H1 (cell line): ENCODE measurements at regions not wholly inside any gene's neighbourhood (a gene's known extent, or its start where the extent isn't known, plus 50 kb on each side); places are given as distances from the start of the nearest gene placed in this dataset.

Experiments
- CTCF ChIA-PET: fragments of 300-600 bp; sonication (Branson Sonifier 250); formaldehyde crosslinking; loops from one replicate; lab custom pipeline; 2021; ENCODE audit not compliant: partially characterized antibody; lab: Charles Lee
- POLR2A ChIA-PET: fragments of 300-600 bp; sonication (Branson Sonifier 250); formaldehyde crosslinking; loops from one replicate; lab custom pipeline; 2021; ENCODE audit warnings: inconsistent platforms; ENCODE audit not compliant: partially characterized antibody; lab: Charles Lee
- DNase-seq, 2 experiments: peaks; one replicate each; pipeline versions ENCODE4 v3.0.0 to v3.0.0-alpha.2; 2010 to 2022; ENCODE audit warnings: low spot score in 2 of 2, low read depth in 1 of 2, mixed read lengths in 1 of 2
- FAIRE-seq: peaks from 2 replicates; lab custom pipeline; 2011; peaks lifted over from hg19 to GRCh38; lab: Jason Lieb, UNC
- H2AFZ ChIP-seq: 2 replicates; pipeline ENCODE4 v1.8.1; 2012; ENCODE audit warnings: low read length, inconsistent platforms
- H2AK5ac ChIP-seq: 2 replicates; pipeline ENCODE4 v1.6.1; 2013; ENCODE audit warnings: low read depth, low read length
- H2BK120ac ChIP-seq: replicated peaks from 2 replicates; pipeline ENCODE3; 2013; ENCODE audit warnings: low read depth, low read length, inconsistent platforms
- H2BK12ac ChIP-seq: 2 replicates; pipeline ENCODE4 v1.6.1; 2013; ENCODE audit warnings: low read depth, low read length
- H2BK15ac ChIP-seq: 2 replicates; pipeline ENCODE4 v1.6.1; 2013; ENCODE audit warnings: low read length
- H2BK20ac ChIP-seq: 2 replicates; pipeline ENCODE4 v1.6.1; 2013; ENCODE audit warnings: low read length
- H2BK5ac ChIP-seq: 2 replicates; pipeline ENCODE4 v1.6.1; 2013; ENCODE audit warnings: low read depth, low read length
- H3K14ac ChIP-seq: 2 replicates; pipeline ENCODE4 v1.6.1; 2013; ENCODE audit warnings: inconsistent platforms; ENCODE audit not compliant: insufficient read length
- H3K18ac ChIP-seq: 2 replicates; pipeline ENCODE4 v1.6.1; 2013; ENCODE audit warnings: low read length; ENCODE audit errors: extremely low read depth
- H3K23ac ChIP-seq: 2 replicates; pipeline ENCODE4 v1.6.1; 2013; ENCODE audit warnings: inconsistent platforms; ENCODE audit not compliant: insufficient read length
- H3K23me2 ChIP-seq: 2 replicates; pipeline ENCODE4 v1.6.1; 2013; ENCODE audit warnings: low read depth, low read length
- H3K27ac ChIP-seq: 2 replicates; pipeline ENCODE4 v1.6.1; 2011; ENCODE audit warnings: low read depth, low read length, inconsistent platforms
- H3K27me3 ChIP-seq, 4 experiments: replicated peaks in 1 of 4; 1 replicate in 1 of 4; 2 replicates in 3 of 4; pipeline versions ENCODE4 v1.6.1 to v1.8.1; 2011 to 2013; ENCODE audit warnings: low read length in 3 of 4, mild to moderate bottlenecking in 3 of 4, inconsistent platforms in 2 of 4, mixed read lengths in 2 of 4, moderate library complexity in 1 of 4; ENCODE audit not compliant: control insufficient read depth in 3 of 4, insufficient read depth in 3 of 4; ENCODE audit errors: extremely low read depth in 1 of 4
- H3K36me3 ChIP-seq, 4 experiments: 2 replicates each; pipeline versions ENCODE4 v1.6.1 to v1.8.1; 2011 to 2013; ENCODE audit warnings: mild to moderate bottlenecking in 4 of 4, low read length in 3 of 4, moderate library complexity in 2 of 4, control low read depth in 1 of 4, inconsistent platforms in 1 of 4; ENCODE audit not compliant: insufficient read depth in 4 of 4, control insufficient read depth in 2 of 4
- H3K4ac ChIP-seq: replicated peaks from 2 replicates; pipeline ENCODE3; 2013; ENCODE audit warnings: low read length, low read depth, mixed read lengths, inconsistent platforms; ENCODE audit not compliant: insufficient read length
- H3K4me1 ChIP-seq, 4 experiments: replicated peaks in 1 of 4; 1 replicate in 1 of 4; 2 replicates in 3 of 4; pipeline versions ENCODE4 v1.6.1 to v1.8.1; 2011 to 2013; ENCODE audit warnings: low read length in 3 of 4, inconsistent platforms in 2 of 4, mixed read lengths in 1 of 4; ENCODE audit not compliant: insufficient read depth in 4 of 4, control insufficient read depth in 3 of 4
- H3K4me2 ChIP-seq, 2 experiments: 2 replicates each; pipeline versions ENCODE4 v1.6.1 to v1.8.1; 2011 to 2013; ENCODE audit warnings: low read depth in 2 of 2, low read length in 2 of 2, control low read depth in 1 of 2, inconsistent platforms in 1 of 2, mild to moderate bottlenecking in 1 of 2; ENCODE audit not compliant: insufficient read depth in 1 of 2
- H3K4me3 ChIP-seq, 4 experiments: fragments of 200-600, 300-600 bp in 1 of 4; sonication (generic), shearing (Covaris generic), sonication (Bioruptor Twin) in 1 of 4; 2 replicates each; pipeline versions ENCODE4 v1.5.1 to v1.8.1; 2011 to 2016; ENCODE audit warnings: low read length in 4 of 4, low read depth in 3 of 4, control low read depth in 2 of 4, inconsistent platforms in 2 of 4, mild to moderate bottlenecking in 2 of 4, mixed read lengths in 1 of 4, moderate library complexity in 1 of 4; ENCODE audit not compliant: insufficient read depth in 2 of 4; ENCODE audit errors: extremely low read depth in 1 of 4
- H3K56ac ChIP-seq: replicated peaks from 2 replicates; pipeline ENCODE3; 2013; ENCODE audit warnings: low read depth, mild to moderate bottlenecking, mixed read lengths, low read length, inconsistent platforms; ENCODE audit not compliant: insufficient read length
- H3K79me1 ChIP-seq: 2 replicates; pipeline ENCODE4 v1.6.1; 2013; ENCODE audit warnings: low read depth, low read length, control low read depth
- H3K79me2 ChIP-seq, 2 experiments: 2 replicates each; pipeline versions ENCODE4 v1.6.1 to v1.8.1; 2012 to 2013; ENCODE audit warnings: low read length in 2 of 2, mild to moderate bottlenecking in 2 of 2, inconsistent platforms in 1 of 2; ENCODE audit not compliant: insufficient read depth in 2 of 2, control insufficient read depth in 1 of 2
- H3K9ac ChIP-seq, 4 experiments: replicated peaks in 1 of 4; 1 replicate in 1 of 4; 2 replicates in 3 of 4; pipeline versions ENCODE4 v1.6.1 to v1.8.1; 2011 to 2013; ENCODE audit warnings: low read depth in 3 of 4, low read length in 3 of 4, control low read depth in 2 of 4, mild to moderate bottlenecking in 2 of 4, moderate library complexity in 2 of 4, inconsistent platforms in 1 of 4; ENCODE audit errors: extremely low read depth in 1 of 4
- H3K9me3 ChIP-seq, 2 experiments: 2 replicates each; pipeline versions ENCODE4 v1.6.1 to v1.8.1; 2012 to 2013; ENCODE audit warnings: mild to moderate bottlenecking in 2 of 2, moderate library complexity in 2 of 2, control low read depth in 1 of 2, inconsistent platforms in 1 of 2, low read depth in 1 of 2, low read length in 1 of 2, mixed read lengths in 1 of 2; ENCODE audit not compliant: insufficient read depth in 2 of 2
- H4K20me1 ChIP-seq, 2 experiments: replicated peaks in 1 of 2; 2 replicates each; pipeline versions ENCODE3 to v1.8.1; 2011 to 2013; ENCODE audit warnings: inconsistent platforms in 2 of 2, low read length in 2 of 2, mild to moderate bottlenecking in 1 of 2; ENCODE audit not compliant: insufficient read depth in 2 of 2, control insufficient read depth in 1 of 2
- H4K5ac ChIP-seq: 2 replicates; pipeline ENCODE4 v1.6.1; 2013; ENCODE audit warnings: low read length, low read depth, mixed read lengths, inconsistent platforms; ENCODE audit not compliant: insufficient read length
- H4K8ac ChIP-seq: 2 replicates; pipeline ENCODE4 v1.8.0; 2013; ENCODE audit warnings: mild to moderate bottlenecking, moderate library complexity, low read length, inconsistent platforms; ENCODE audit not compliant: insufficient read depth; ENCODE audit errors: extremely low read depth
- H4K91ac ChIP-seq: replicated peaks from 2 replicates; pipeline ENCODE3; 2013; ENCODE audit warnings: low read length, mixed read lengths, inconsistent platforms; ENCODE audit not compliant: insufficient read length
- BCL11A ChIP-seq, 2 experiments: IDR thresholded peaks; one replicate each; pipeline ENCODE4 v1.6.1; 2011; ENCODE audit warnings: low read depth in 2 of 2, low read length in 2 of 2, mild to moderate bottlenecking in 2 of 2
- JUN ChIP-seq: IDR thresholded peaks from 2 replicates; pipeline ENCODE4 v1.6.1; 2011; ENCODE audit warnings: low read depth, mild to moderate bottlenecking, improper control_type of control experiment, low read length
- NRF1 ChIP-seq: IDR thresholded peaks from 2 replicates; pipeline ENCODE4 v1.6.1; 2011; ENCODE audit warnings: mild to moderate bottlenecking, low read depth, low read length, improper control_type of control experiment
- RBBP5 ChIP-seq: IDR thresholded peaks from 2 replicates; pipeline ENCODE4 v1.7.1; 2012; ENCODE audit warnings: low read depth, mild to moderate bottlenecking, inconsistent platforms, low read length, moderate library complexity, borderline replicate concordance
- RFX5 ChIP-seq: IDR thresholded peaks from 2 replicates; pipeline ENCODE4 v1.6.1; 2011; ENCODE audit warnings: low read depth, low read length, improper control_type of control experiment, borderline replicate concordance
- SP2 ChIP-seq: IDR thresholded peaks from 2 replicates; pipeline ENCODE4 v1.6.1; 2012; ENCODE audit warnings: mild to moderate bottlenecking, low read length, inconsistent platforms
- WGBS, 2 experiments: shearing (Covaris generic) in 1 of 2; methylation state at CpG; one replicate each; pipeline versions ENCODE4 v1.1.6 to v1.1.7; 2013 to 2015; ENCODE audit warnings: low lambda C conversion rate in 2 of 2, mixed read lengths in 2 of 2, inconsistent platforms in 1 of 2, low coverage in 1 of 2, missing lambda C conversion rate in 1 of 2; ENCODE audit not compliant: insufficient replicate concordance in 2 of 2, insufficient coverage in 1 of 2, insufficient read length in 1 of 2; ENCODE audit errors: extremely low coverage in 1 of 2, missing lambda C conversion rate in 1 of 2; 5-methylcytosine and 5-hydroxymethylcytosine counted together

GRCh38 chr7:132041108-132041507 is 484.7 kb upstream of the PODXL start:
- no peak overlapping the region for H3K23ac ChIP-seq

More at GRCh38 chr7:132041108-132041507, 484.7 kb upstream of the PODXL start:
- Histone ChIP-seq H3K36me3 (no peaks in the 10 kb centered on the region), H3K4ac (no peak overlapping the region), H3K79me1 (no peaks in the 10 kb centered on the region), H3K4me1 (peaks cover 0 to 6% (median 0%) of the 10 kb centered on the region in 4 experiments; a peak in 2 of 7 replicates), H3K4me2 (no peak overlapping the region), H2AFZ (no peak overlapping the region), H3K79me2 (no peaks in the 10 kb centered on the region), H3K9me3 (no peaks in the 10 kb centered on the region), H3K18ac (no peak overlapping the region), H4K5ac (no peak overlapping the region), H2BK12ac (no peak overlapping the region), H4K20me1 (no peaks in the 10 kb centered on the region), H3K9ac (no peak overlapping the region), H3K27me3 (no peaks in the 10 kb centered on the region), H2AK5ac (no peak overlapping the region), H3K56ac (no peak overlapping the region), H3K27ac (no peak overlapping the region), H2BK20ac (no peak overlapping the region), H2BK5ac (no peak overlapping the region), H4K8ac (no peak overlapping the region), H3K4me3 (no peak overlapping the region), H2BK120ac (no peak overlapping the region), H2BK15ac (no peak overlapping the region), H3K23me2 (no peaks in the 10 kb centered on the region), H4K91ac (no peak overlapping the region), H3K14ac (no peak overlapping the region)
- no peak for TF ChIP-seq RFX5
- TF ChIP-seq BCL11A (IDR thresholded peaks at IDR 0.05; ENCODE audit: low read depth in 2 of 2, low read length in 2 of 2) = no peak
- TF ChIP-seq RBBP5 = no peak
- TF ChIP-seq JUN = no peak
- TF ChIP-seq NRF1 = no peak
- no peak for TF ChIP-seq SP2
- ChIA-PET POLR2A (no interaction called here), CTCF (no interaction called here)
- DNase-seq = no peak
- WGBS, 2 experiments = 87% methylated on average over 3 of the region's 3 CpGs; no CpG with 5 or more reads in 1 of the 2 experiments
- FAIRE-seq = no peak
